Activated T-cell treated with anti-CD3 and anti-CD28 coated beads, Interleukin-2, amount 50 U/mL, for 1 hour (primary cell): ENCODE measurements at regions not wholly inside any gene's neighbourhood (a gene's known extent, or its start where the extent isn't known, plus 50 kb on each side); places are given as distances from the start of the nearest gene placed in this dataset.

Experiments used
- DNase-seq: peaks from one replicate; pipeline ENCODE4 v3.0.0-alpha.2; 2020

- no peak for DNase-seq
These were observed 219.0 kb downstream of the SH3BP4 start for GRCh38 chr2:235170536-235171521.

- no peak for DNase-seq
These were observed 219.8 kb downstream of the SH3BP4 start for GRCh38 chr2:235171550-235172031.

- no peak for DNase-seq
These were observed 228.8 kb downstream of the SH3BP4 start for GRCh38 chr2:235180642-235181041.

- no peak for DNase-seq
These were observed 232.0 kb downstream of the SH3BP4 start for GRCh38 chr2:235183786-235184185.

GRCh38 chr2:235187806-235188205 is 236.0 kb downstream of the SH3BP4 start:
- DNase-seq, result no peak

GRCh38 chr2:235191486-235191885 is 239.7 kb downstream of the SH3BP4 start:
- DNase-seq, result no peak

- no peak for DNase-seq
These were observed 240.2 kb downstream of the SH3BP4 start for GRCh38 chr2:235191978-235192377.

- no peak for DNase-seq
These were observed 242.5 kb downstream of the SH3BP4 start for GRCh38 chr2:235194351-235194750.

GRCh38 chr2:235194836-235195235 is 243.0 kb downstream of the SH3BP4 start:
- no peak for DNase-seq

- no peak for DNase-seq
These were observed 244.1 kb downstream of the SH3BP4 start for GRCh38 chr2:235195921-235196320.

GRCh38 chr2:235199128-235199527 is 247.3 kb downstream of the SH3BP4 start:
- DNase-seq, result no peak

GRCh38 chr2:235200216-235200615 is 248.4 kb downstream of the SH3BP4 start:
- DNase-seq, result no peak

- no peak for DNase-seq
These were observed 249.9 kb downstream of the SH3BP4 start for GRCh38 chr2:235201756-235202155.

GRCh38 chr2:235204948-235205347 is 253.1 kb downstream of the SH3BP4 start:
- no peak for DNase-seq

- no peak for DNase-seq
These were observed 254.6 kb downstream of the SH3BP4 start for GRCh38 chr2:235206399-235206798.

GRCh38 chr2:235206980-235207579 is 255.3 kb downstream of the SH3BP4 start:
- no peak for DNase-seq

- DNase-seq, result no peak
These were observed 259.2 kb downstream of the SH3BP4 start for GRCh38 chr2:235211056-235211455.

GRCh38 chr2:235212501-235213158 is 260.8 kb downstream of the SH3BP4 start:
- DNase-seq, result no peak

- DNase-seq, result no peak
These were observed 263.4 kb downstream of the SH3BP4 start for GRCh38 chr2:235215248-235215647.

GRCh38 chr2:235216901-235217300 is 265.1 kb downstream of the SH3BP4 start:
- DNase-seq, result no peak

GRCh38 chr2:235217846-235218245 is 266.0 kb downstream of the SH3BP4 start:
- DNase-seq, result no peak

- DNase-seq, result no peak
These were observed 266.7 kb downstream of the SH3BP4 start for GRCh38 chr2:235218486-235218907.

GRCh38 chr2:235219048-235219447 is 267.2 kb downstream of the SH3BP4 start:
- DNase-seq, result no peak
